Neuronal stem cell (in vitro differentiated cells): ENCODE measurements at regions not wholly inside any gene's neighbourhood (a gene's known extent, or its start where the extent isn't known, plus 50 kb on each side); places are given as distances from the start of the nearest gene placed in this dataset.

ENCODE experiments used
- DNase-seq: peaks from one replicate; pipeline ENCODE4 v3.0.0-alpha.2; 2013; ENCODE audit warnings: low spot score
- H2AFZ ChIP-seq: one replicate; pipeline ENCODE4 v1.6.1; 2013; ENCODE audit warnings: mild to moderate bottlenecking, low read length, inconsistent platforms
- H2AK5ac ChIP-seq: 2 replicates; pipeline ENCODE4 v1.6.1; 2013; ENCODE audit warnings: low read depth, mild to moderate bottlenecking, inconsistent platforms, low read length, moderate library complexity, mixed read lengths
- H2BK120ac ChIP-seq: 2 replicates; pipeline ENCODE4 v1.6.1; 2013; ENCODE audit warnings: low read depth, mild to moderate bottlenecking, inconsistent platforms, low read length, moderate library complexity, mixed read lengths
- H2BK12ac ChIP-seq: one replicate; pipeline ENCODE4 v1.6.1; 2013; ENCODE audit warnings: low read length, inconsistent platforms
- H2BK15ac ChIP-seq: 2 replicates; pipeline ENCODE4 v1.6.1; 2013; ENCODE audit warnings: mild to moderate bottlenecking, low read length, inconsistent platforms, mixed read lengths
- H2BK5ac ChIP-seq: one replicate; pipeline ENCODE4 v1.6.1; 2013; ENCODE audit warnings: inconsistent platforms, mild to moderate bottlenecking, low read length, moderate library complexity
- H3K14ac ChIP-seq: one replicate; pipeline ENCODE4 v1.6.1; 2013; ENCODE audit warnings: low read length, inconsistent platforms
- H3K18ac ChIP-seq: 2 replicates; pipeline ENCODE4 v1.6.1; 2013; ENCODE audit warnings: low read length, inconsistent platforms
- H3K23ac ChIP-seq: 2 replicates; pipeline ENCODE4 v1.6.1; 2013; ENCODE audit warnings: low read depth, mild to moderate bottlenecking, mixed read lengths, low read length, inconsistent platforms; ENCODE audit not compliant: poor library complexity
- H3K27ac ChIP-seq: replicated peaks from 3 replicates; pipeline ENCODE4 v1.5.1; 2013; ENCODE audit warnings: low read length, inconsistent platforms
- H3K27me3 ChIP-seq, 3 experiments: 2 replicates each; pipeline ENCODE4 v1.6.1; 2013; ENCODE audit warnings: low read length in 3 of 3, mild to moderate bottlenecking in 2 of 3, inconsistent platforms in 1 of 3, low read depth in 1 of 3, mixed read lengths in 1 of 3, moderate library complexity in 1 of 3; ENCODE audit not compliant: control insufficient read depth in 3 of 3, insufficient read depth in 3 of 3
- H3K36me3 ChIP-seq, 2 donors: replicated peaks in 1 of 2; 2 replicates each; pipeline ENCODE4 v1.6.1; 2013; ENCODE audit warnings: low read length in 2 of 2; ENCODE audit not compliant: control insufficient read depth in 2 of 2, insufficient read depth in 2 of 2
- H3K4ac ChIP-seq: 2 replicates; pipeline ENCODE4 v1.6.1; 2013; ENCODE audit warnings: inconsistent platforms, mild to moderate bottlenecking, low read length, moderate library complexity
- H3K4me1 ChIP-seq, 2 donors: 1 replicate in 1 of 2; 2 replicates in 1 of 2; pipeline ENCODE4 v1.6.1; 2013; ENCODE audit warnings: low read length in 2 of 2, low read depth in 1 of 2; ENCODE audit not compliant: control insufficient read depth in 2 of 2, insufficient read depth in 1 of 2
- H3K4me2 ChIP-seq: one replicate; pipeline ENCODE4 v1.6.1; 2013; ENCODE audit warnings: mild to moderate bottlenecking, low read length, inconsistent platforms; ENCODE audit not compliant: insufficient read depth, poor library complexity, severe bottlenecking
- H3K4me3 ChIP-seq, 2 donors: 2 replicates each; pipeline ENCODE4 v1.5.1; 2013; ENCODE audit warnings: low read length in 2 of 2, mild to moderate bottlenecking in 2 of 2, inconsistent platforms in 1 of 2, moderate library complexity in 1 of 2
- H3K79me1 ChIP-seq: one replicate; pipeline ENCODE4 v1.6.1; 2013; ENCODE audit warnings: low read depth, mild to moderate bottlenecking, inconsistent platforms, low read length, moderate library complexity
- H3K9ac ChIP-seq: one replicate; pipeline ENCODE4 v1.6.1; 2013; ENCODE audit warnings: mild to moderate bottlenecking, low read depth, low read length, inconsistent platforms; ENCODE audit not compliant: poor library complexity
- H3K9me3 ChIP-seq, 2 donors: replicated peaks in 1 of 2; 2 replicates each; pipeline versions ENCODE3 to v1.6.1; 2013; ENCODE audit warnings: low read length in 2 of 2, mild to moderate bottlenecking in 2 of 2, inconsistent platforms in 1 of 2, low read depth in 1 of 2, mixed read lengths in 1 of 2, moderate library complexity in 1 of 2; ENCODE audit not compliant: control insufficient read depth in 2 of 2, insufficient read depth in 1 of 2
- H4K8ac ChIP-seq: one replicate; pipeline ENCODE4 v1.6.1; 2013; ENCODE audit warnings: low read depth, mild to moderate bottlenecking, inconsistent platforms, low read length, moderate library complexity
- H4K91ac ChIP-seq: one replicate; pipeline ENCODE4 v1.6.1; 2013; ENCODE audit warnings: low read length, low read depth, mild to moderate bottlenecking, inconsistent platforms; ENCODE audit not compliant: poor library complexity
- WGBS, 2 donors: extraction: QIAGEN DNeasy Blood & Tissue Kit; methylation state at CpG; one replicate each; pipeline ENCODE4 v1.1.7; 2013; ENCODE audit warnings: missing lambda C conversion rate in 2 of 2, mixed read lengths in 1 of 2; ENCODE audit not compliant: insufficient read length in 2 of 2, insufficient replicate concordance in 1 of 2; ENCODE audit errors: extremely low coverage in 2 of 2; 5-methylcytosine and 5-hydroxymethylcytosine counted together

DNA sequence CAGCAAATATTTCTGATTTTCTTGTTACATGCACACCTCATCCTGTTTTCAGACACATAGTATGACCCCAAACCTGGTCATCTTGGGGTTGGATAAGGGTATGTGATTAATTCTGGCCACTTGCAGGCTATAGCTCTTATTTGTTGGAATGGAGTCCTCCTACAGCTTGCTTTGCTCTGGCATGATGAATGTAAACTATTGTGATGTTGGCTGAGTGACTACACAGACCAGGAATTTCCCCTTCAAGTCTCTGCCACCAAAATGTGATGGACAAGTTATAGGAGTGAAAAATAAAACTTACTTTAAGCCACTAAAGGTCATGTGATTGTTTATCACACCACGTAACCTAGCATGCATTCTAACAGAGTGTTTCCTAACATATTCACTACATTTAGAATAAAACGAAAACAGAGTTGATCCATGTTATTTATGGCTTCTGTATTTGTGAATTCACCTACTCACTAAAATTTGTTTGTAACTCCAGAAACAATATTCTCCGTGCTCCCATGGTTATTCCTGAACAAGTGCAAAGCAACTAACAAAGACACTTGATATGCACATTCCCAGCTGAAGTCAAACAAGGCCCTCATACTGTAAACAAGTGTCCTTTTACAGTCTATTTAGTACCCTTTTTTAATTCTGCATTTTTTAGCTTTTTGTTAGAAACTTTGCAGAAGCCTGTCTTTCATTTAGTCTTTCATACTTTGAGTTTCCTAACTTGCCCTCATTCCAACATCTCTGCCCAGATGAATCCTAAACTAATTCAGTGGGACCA, 599.2 kb upstream of the PCDH15 start:
- Histone ChIP-seq H2BK15ac (no peak overlapping the region), H2BK5ac (no peak overlapping the region), H3K18ac (no peak overlapping the region), H4K91ac (no peak overlapping the region), H3K36me3 (no peaks in the 10 kb centered on the region), H3K4ac (no peak overlapping the region), H3K79me1 (no peaks in the 10 kb centered on the region), H3K14ac (no peak overlapping the region), H3K9ac (no peak overlapping the region), H3K23ac (no peak overlapping the region), H2AFZ (peak overlapping the region; percentile 12), H2AK5ac (no peak overlapping the region), H3K4me1 (no peaks in the 10 kb centered on the region), H3K9me3 (no peaks in the 10 kb centered on the region), H3K4me3 (no peak overlapping the region), H2BK120ac (no peak overlapping the region), H3K27me3 (no peaks in the 10 kb centered on the region), H3K27ac (no peak overlapping the region), H4K8ac (no peak overlapping the region), H2BK12ac (no peak overlapping the region), H3K4me2 (no peak overlapping the region)
- no CpG with 5 or more reads among the region's 3 CpGs for WGBS, 2 donors
- no peak for DNase-seq

DNA sequence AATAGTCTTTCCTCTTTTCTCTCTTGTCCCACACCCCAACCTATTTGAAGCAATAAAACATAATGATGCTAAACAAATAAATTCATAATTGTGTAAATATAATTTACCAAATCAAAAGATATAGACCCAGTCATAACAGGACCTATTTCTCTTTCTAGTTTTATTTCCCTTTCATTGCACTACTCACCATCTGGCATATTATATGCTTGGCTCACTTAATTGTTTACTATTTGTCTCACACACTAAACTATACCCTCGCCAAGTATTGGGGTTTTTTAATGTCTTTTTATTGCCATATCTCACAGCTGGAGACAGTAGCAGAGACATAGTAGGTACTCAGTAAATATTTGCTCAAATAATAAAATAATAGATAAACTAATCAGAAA, 597.5 kb upstream of the PCDH15 start:
- Histone ChIP-seq H3K18ac (no peak overlapping the region), H3K14ac (no peak overlapping the region), H4K91ac (no peak overlapping the region), H2AK5ac (no peak overlapping the region), H3K4ac (no peak overlapping the region), H3K9ac (no peak overlapping the region), H4K8ac (no peak overlapping the region), H2AFZ (no peak overlapping the region), H3K36me3 (no peaks in the 10 kb centered on the region), H3K27me3 (no peaks in the 10 kb centered on the region), H3K4me2 (no peak overlapping the region), H3K79me1 (no peaks in the 10 kb centered on the region), H3K9me3 (no peaks in the 10 kb centered on the region), H3K27ac (no peak overlapping the region), H2BK15ac (no peak overlapping the region), H3K4me1 (no peaks in the 10 kb centered on the region), H2BK5ac (no peak overlapping the region), H2BK120ac (no peak overlapping the region), H3K4me3 (no peak overlapping the region), H3K23ac (no peak overlapping the region), H2BK12ac (no peak overlapping the region)
- no CpG with 5 or more reads among the region's 1 CpG for WGBS, 2 donors
- no peak for DNase-seq

DNA sequence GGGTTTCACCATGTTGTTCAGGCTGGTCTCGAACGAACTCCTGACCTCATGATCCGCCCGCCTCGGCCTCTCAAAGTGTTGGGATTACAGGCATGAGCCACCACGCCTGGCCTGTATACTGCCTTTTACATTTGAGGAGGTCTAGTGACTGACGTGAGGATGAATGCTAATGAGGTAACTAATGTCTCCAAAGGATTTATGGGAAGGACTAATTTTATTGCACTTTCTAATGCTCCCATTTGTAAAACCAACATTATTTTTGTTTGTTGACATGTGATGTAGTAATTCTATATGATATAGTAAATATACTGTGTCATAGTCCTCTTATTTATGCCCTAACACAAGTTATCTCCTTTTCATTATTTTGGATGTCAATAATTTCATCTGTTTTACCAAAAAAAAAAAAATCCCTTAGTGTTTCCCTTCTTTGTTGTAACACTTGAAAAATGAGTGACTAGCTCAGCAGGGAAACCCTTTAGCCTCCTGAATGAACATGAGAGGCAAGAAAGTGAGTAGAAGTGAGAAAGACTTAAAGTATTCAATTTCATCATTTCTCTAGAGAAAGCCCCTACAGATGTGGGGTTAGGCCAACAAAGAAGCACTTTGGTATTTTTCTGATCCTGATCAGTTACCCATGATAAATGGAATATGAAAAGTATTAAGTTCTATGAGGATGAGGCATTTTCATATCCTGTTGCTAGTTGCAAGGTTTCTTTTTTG, 596.9 kb upstream of the PCDH15 start:
- Histone ChIP-seq H2BK15ac (no peak overlapping the region), H3K27ac (no peak overlapping the region), H3K23ac (no peak overlapping the region), H3K9ac (no peak overlapping the region), H2BK5ac (no peak overlapping the region), H3K4me1 (no peaks in the 10 kb centered on the region), H4K8ac (no peak overlapping the region), H3K4me3 (no peak overlapping the region), H2AFZ (no peak overlapping the region), H3K14ac (no peak overlapping the region), H3K4me2 (no peak overlapping the region), H3K27me3 (no peaks in the 10 kb centered on the region), H2BK12ac (no peak overlapping the region), H3K9me3 (no peaks in the 10 kb centered on the region), H2AK5ac (no peak overlapping the region), H3K4ac (no peak overlapping the region), H4K91ac (no peak overlapping the region), H3K18ac (no peak overlapping the region), H3K36me3 (no peaks in the 10 kb centered on the region), H3K79me1 (no peaks in the 10 kb centered on the region), H2BK120ac (no peak overlapping the region)
- DNase-seq, result no peak
- no CpG with 5 or more reads among the region's 7 CpGs for WGBS, 2 donors

- WGBS, 2 donors, result 100% methylated on average over 1 of the region's 1 CpG; no CpG with 5 or more reads in 1 of the 2 donors
These were observed 577.2 kb upstream of the PCDH15 start for GRCh38 chr10:55378196-55378595.

More at GRCh38 chr10:55378196-55378595, 577.2 kb upstream of the PCDH15 start:
- Histone ChIP-seq H3K4ac (no peak overlapping the region), H3K4me3 (no peak overlapping the region), H3K9me3 (peaks cover 4% of the 10 kb centered on the region in 2 donors), H3K79me1 (no peaks in the 10 kb centered on the region), H3K9ac (no peak overlapping the region), H2AK5ac (no peak overlapping the region), H3K4me2 (no peak overlapping the region), H2BK12ac (no peak overlapping the region), H4K91ac (no peak overlapping the region), H3K27ac (no peak overlapping the region), H2AFZ (no peak overlapping the region), H3K36me3 (no peaks in the 10 kb centered on the region), H2BK15ac (no peak overlapping the region), H3K18ac (no peak overlapping the region), H3K14ac (no peak overlapping the region), H4K8ac (no peak overlapping the region), H3K27me3 (no peaks in the 10 kb centered on the region), H3K23ac (no peak overlapping the region), H2BK120ac (no peak overlapping the region), H3K4me1 (peaks cover 0 to 2% of the 10 kb centered on the region in 2 donors), H2BK5ac (no peak overlapping the region)
- DNase-seq, result no peak
